NCI-H2107 treated with DMSO at 0.1 percent for 48 hours (cell line): ENCODE measurements at regions not wholly inside any gene's neighbourhood (a gene's known extent, or its start where the extent isn't known, plus 50 kb on each side); places are given as distances from the start of the nearest gene placed in this dataset.

ENCODE experiments used
- DNase-seq: peaks from one replicate; lab custom pipeline; 2025; ENCODE audit not compliant: unreplicated experiment; lab: John Stamatoyannopoulos, UW

- DNase-seq: no peak
These were observed 99.6 kb upstream of the INTU start for GRCh38 chr4:127533028-127533700.

DNA sequence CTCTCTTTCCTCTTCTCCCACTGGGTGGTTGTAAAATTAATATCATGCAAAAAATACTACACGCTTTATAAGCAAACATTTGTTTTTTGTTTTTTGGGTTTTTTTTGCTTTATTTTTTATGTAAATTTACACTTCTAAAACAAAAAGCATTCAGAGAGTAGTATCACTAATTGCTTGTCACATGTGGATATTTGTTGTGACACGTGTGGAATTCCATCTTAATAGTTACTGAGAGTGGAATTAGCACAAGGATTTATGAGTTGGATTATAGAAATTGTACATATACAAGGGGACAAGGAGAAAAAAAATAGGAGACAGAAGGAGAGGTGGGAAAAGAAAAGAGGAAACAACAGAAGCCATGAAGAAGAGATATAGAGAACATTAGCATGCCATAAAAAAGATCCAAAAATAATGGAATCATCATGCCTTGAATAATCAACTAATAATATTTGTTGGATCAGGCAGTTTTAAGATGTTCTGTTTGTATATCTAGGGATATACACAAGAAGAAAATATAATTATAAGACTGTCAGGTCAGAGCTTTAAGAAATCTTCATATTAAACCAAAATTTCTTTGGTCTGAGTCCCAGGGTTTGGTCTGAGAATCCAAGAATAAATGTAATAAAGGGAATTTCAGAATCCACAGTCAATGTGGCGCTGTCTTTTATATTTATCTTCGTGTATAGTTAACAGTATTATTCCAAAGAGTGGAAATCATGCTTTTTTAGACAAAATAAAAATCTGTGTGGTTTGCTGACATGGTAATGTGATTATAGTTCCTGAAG lies 98.5 kb upstream of the INTU start:
- DNase-seq: no peak

- no peak for DNase-seq
These were observed 94.7 kb upstream of the INTU start for GRCh38 chr4:127538016-127538415.

DNA sequence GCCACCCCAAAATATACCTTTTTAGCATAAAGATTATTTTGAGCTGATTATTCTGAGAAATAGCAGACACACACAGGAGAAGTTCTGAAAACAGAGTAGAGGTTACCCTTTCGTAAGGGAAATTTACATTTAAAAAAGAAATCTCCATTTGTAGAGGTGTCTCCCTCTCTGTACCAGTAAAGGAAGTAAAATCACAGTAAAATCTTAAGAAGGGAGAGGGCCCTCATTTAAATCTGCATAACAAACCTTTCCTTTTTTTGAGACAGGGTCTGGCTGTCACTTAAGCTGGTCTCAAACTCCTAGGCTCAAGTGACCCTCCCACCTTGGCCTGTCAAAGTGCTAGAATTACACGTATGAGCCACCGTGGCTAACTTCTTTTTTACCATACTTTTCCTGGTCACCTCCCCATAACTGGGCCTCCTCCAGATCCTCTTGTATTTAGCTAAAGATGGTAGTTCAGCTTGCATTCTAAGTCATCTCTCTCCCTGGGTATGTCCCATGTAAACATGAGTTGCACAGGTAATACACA lies 92.2 kb upstream of the INTU start:
- DNase-seq: no peak

DNA sequence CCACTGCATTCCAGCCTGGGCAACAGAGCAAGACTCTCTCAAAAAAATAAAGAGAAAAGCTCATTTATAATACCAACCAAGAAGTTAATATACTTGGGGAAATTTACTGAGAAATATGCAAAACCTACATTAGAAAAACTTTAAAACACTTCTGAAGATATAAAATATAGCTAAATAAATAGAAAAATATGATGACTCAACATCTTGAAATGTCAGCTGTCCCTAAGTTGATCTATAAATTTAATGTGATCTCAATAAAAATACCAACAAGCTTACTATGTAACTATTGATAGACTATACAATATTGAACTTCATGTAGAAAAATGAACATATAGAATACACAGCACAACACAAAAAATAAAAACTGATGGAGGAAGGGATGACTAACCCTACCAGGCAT lies 87.5 kb upstream of the INTU start:
- no peak for DNase-seq

- no peak for DNase-seq
These were observed 83.5 kb upstream of the INTU start for GRCh38 chr4:127548990-127549925.

DNA sequence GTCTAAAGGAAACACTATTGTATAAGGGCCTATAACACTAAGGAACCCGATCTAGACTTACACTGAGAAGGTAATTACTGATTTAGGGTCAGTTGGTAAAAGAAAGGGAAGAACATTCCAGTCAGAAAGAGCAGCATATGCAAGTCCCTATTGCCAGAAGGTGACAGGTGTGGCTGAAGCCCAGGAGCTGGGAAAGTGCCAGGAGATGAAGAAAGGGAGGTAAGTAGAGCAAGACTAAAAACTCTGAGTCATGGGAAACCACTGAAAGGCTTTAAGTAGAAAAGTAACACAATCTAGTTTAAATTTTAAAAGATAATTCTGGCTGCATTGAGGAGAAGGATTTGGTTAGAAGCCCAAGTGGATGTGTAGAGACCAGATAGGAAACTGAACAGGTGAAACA lies 77.7 kb upstream of the INTU start:
- no peak for DNase-seq

DNA sequence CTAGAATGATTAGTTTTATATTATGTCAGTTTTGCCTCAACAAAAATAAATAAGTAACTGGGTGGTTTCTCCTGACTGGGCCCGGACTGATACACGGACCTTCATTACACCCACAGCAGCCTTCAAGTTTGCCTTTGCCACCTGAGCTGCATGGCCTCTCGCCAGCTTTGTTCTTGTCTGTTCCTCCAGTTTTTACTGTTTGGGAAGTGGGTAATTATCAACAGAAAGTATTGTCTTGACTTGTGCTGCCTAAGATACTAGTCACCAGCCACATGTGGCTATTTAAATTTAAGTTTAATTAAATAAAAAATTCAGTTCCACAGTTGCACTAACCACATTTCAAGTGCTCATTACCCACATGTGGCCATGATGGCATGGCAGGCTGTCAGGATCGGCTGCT lies 74.7 kb upstream of the INTU start:
- no peak for DNase-seq

DNA sequence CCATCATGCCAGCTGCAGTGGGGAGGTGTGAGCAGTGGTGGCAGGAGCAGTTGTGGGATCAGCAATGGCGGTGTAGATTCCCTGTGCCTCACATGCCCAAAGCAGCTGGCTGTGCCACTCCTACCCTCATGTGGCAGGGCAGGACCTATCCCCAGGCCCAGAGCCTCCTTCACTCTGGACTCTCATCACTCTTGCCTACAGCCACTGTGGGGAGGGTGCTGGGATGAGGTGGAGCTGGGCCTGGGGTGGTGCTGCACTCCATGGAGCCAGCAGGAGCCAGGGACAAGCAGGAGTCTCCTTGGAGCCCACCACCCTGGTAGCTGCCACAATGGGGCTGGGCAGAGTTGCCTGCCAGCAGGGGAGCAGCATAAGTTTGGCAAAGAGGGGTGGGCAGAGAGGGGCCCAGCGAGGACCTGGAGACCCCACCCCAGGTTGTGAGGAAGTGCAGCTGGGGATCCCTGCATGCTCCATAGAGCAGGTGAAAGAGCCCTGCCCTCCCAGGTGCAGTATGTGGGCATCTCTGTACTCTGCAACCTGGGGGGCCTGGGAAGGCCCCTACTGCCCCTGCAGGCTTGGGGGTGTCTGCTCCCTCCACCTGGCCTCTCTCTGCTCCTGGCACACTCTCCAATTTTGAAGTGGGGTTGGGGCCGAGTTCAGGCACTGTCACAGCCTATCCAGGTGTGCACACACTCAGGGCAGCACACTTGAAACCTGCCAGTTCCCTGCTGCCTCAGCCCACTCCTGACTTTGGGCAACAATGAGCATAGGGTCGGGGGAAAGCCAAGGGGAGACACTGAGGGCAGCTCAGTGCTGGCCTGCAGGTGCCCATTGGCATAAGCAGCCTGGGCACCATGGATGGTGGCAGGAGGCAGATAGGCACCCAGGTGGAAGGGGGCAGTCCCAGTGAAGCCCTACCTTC lies 74.0 kb upstream of the INTU start:
- DNase-seq: no peak

- no peak for DNase-seq
These were observed 72.8 kb upstream of the INTU start for GRCh38 chr4:127559981-127560380.

GRCh38 chr4:127560755-127561154 lies 72.0 kb upstream of the INTU start:
- DNase-seq: no peak

- no peak for DNase-seq
These were observed 58.1 kb upstream of the INTU start for GRCh38 chr4:127574643-127575042.

GRCh38 chr4:127575888-127576287 lies 56.9 kb upstream of the INTU start:
- no peak for DNase-seq

- DNase-seq: no peak
These were observed 54.3 kb upstream of the INTU start for GRCh38 chr4:127578491-127578890.

GRCh38 chr4:127578967-127579366 lies 53.8 kb upstream of the INTU start:
- DNase-seq: no peak

DNA sequence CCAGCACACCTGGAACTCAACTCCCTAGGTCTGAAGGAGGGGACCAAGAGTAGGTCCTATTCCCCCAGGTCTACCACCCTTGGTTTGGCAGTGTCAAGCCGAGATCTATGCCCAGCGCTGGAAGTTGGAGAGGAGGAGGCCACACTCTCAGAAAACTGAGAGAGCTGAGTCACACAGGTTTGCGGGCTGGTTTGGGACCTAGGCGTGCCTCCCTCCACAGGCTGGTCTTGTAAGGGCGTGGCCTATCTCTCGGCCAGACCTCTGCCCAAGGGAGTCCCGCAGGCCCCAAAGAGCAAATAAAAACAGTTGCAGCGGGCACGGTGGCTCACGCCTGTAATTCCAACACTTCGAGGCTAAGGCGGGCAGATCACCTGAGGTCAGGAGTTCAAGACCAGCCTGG lies 52.9 kb upstream of the INTU start:
- no peak for DNase-seq

- DNase-seq: no peak
These were observed 52.5 kb upstream of the INTU start for GRCh38 chr4:127580300-127580699.

GRCh38 chr4:127580891-127581290 lies 51.9 kb upstream of the INTU start:
- no peak for DNase-seq
